HT-29 (cell line): ENCODE measurements at regions not wholly inside any gene's neighbourhood (a gene's known extent, or its start where the extent isn't known, plus 50 kb on each side); places are given as distances from the start of the nearest gene placed in this dataset.

Experiments
- DNase-seq: peaks from one replicate; pipeline ENCODE4 v3.0.0-alpha.2; 2015; ENCODE audit warnings: low spot score

DNA sequence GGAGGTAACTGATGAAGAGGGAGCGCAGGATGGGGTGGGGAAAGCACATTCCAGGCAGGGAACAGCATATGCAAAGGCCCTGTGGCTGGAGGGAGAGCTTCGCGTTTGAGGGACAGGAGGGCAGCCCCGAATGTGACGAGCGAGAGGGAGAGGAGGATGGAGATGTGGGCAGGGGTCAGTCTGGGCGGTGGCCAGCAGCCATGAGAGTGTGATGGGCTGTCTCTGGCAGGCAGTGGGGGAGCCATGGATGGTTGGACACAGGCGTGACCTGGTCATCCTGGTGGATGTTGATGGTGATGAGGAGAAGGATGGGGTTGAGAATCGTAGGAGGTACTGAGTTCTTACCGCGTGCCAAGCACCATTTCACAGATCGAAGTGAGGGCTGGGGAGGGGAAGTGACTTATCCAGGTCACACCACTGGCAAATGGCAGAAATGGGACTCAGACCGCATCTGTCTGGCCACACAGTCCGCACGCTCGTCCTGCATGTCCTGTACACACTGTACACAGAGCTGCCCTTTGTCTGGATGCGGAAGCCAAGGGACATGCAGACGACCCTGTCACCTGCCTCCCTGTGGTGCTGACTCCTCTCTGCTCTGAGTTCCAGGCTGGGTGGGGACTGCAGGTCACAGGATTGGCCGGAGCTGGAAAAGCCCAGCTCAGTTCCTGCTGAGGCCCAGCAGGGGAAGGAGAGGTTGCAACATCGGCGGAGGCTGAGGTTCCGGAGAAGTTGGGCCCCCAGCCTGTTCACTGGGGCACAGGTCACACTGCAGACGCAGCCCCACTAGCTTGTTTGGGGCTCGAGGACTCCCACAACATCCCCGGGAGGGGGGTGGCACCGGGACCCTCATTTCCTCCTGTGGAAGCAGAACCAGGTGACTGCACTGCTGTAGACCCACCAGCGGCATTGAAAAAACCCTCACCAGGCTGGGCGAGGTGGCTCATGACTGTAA, 165.6 kb upstream of the IER5L start:
- DNase-seq, result peak; percentile 77

DNA sequence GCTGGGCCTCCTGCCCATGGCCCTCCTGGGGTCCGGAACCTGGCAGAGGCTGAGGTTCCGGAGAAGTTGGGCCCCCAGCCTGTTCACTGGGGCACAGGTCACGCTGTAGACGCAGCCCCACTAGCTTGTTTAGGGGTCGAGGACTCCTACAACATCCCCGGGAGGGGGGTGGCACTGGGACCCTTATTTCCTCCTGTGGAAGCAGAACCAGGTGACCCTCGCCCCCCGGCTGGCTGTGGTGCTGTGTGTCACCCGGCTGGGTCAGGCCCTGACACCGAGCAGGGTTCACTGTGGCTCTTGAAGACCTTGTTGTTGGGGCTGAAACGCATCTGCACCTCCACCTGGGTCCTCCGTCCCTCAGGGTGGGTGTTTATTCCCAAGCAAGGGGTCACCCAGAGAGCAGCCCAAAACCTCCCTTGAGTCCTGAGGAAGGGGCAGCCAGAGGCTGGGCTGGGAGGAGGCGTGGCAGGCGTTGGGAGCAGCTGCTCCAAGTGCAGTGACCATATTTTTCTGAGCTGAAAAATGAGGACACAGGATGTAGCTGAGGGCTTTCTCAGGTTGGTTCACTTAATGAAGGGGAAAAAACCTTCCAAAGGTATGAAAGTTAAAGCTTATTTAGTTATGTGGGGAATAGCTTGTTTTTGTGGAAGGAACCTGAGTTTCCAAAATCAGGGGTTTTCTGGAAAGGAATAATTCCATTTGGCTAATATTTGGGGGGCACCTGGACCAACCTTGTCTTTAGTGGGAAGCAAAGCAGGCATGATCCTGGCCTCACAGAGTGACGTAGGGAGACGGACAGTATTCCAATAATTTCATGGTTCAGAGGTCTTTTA, 164.7 kb upstream of the IER5L start:
- no peak for DNase-seq

DNA sequence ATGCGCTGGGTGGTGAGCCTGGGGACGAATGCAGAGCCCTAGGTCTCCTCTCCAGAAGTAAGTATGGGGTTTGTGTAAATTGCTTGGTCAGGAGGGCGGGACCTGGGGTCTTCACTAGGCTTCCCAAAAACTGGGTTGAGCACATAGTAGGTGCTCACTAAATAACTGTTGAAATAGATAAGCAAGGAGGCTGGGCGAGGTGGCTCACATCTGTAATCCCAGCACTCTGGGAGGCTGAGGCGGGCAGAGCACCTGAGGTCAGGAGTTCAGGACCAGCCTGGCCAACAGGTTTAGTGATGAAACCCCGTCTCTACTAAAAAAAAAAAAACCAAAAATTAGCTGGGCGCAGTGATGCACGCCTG, 163.9 kb upstream of the IER5L start:
- no peak for DNase-seq

DNA sequence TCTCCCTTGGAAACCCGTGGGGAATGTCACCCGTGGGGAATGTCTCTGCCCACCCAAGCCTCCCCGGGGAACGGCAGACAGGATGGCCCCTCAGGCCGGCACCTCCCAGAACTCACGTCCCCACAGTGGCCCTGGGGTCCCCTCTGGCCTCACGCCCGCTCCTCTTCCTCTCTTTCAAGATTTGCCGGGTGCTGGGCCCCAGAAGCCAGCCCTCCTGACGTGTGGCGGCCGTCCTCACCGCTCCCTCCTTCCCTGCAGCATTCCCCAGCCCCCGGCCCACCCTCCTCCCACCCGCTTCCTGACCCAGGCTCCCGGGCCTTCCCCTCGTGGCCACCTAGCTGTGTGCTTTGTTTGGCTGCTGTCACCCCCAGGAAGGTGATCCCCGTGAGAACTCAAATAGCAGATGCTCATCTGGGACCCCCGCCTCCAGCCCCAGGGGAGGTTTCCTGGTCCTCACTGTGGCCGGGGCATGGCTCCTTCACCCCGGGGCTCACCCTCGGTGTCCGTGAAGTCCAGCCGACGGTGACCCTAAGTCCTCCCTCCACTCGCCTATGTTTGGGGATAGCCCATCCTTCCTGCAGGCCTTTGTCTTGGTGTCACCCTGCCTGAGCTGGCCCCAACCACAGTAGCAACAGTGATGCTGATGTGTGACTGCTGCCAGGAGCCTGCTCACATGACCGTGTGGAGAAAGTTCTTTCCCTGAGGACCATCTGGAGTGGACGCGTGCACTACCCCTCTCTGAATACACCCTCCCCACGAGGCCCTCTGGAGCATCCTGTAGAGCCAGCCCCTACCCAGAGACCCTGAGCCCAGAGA, 163.3 kb upstream of the IER5L start:
- no peak for DNase-seq

DNA sequence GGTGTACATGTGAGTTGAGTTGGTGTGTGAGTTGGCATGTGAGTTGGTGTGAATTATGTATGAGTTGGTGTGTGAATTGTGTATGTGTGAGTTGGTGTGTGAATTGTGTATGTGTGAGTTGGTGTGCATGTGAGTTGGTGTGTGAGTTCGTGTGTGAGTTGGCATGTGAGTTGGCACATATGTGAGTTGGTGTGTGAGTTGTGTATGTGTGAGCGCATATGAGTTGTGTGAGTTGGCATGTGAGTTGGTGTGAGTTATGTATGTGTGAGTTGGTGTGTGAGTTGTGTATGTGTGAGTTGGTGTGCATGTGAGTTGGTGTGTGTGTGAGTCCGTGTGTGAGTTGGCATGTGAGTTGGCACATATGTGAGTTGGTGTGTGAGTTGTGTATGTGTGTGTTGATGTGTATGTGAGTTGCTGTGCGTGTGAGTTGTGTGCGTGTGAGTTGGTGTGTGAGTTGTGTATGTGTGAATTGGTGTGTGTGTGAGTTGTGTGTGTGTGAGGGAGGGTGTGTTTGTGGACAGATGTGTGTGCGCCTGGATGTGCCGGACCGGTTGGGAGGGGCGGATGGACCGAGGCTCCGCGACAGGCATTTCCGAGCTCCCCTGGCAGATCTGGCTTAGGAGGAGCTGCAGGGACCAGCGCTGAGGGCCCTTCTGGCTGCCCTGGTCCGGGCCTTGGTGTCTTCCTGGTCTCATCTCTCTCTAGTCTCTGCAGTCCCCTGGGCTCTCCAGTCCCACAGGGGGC, 162.5 kb upstream of the IER5L start:
- DNase-seq, result no peak

DNA sequence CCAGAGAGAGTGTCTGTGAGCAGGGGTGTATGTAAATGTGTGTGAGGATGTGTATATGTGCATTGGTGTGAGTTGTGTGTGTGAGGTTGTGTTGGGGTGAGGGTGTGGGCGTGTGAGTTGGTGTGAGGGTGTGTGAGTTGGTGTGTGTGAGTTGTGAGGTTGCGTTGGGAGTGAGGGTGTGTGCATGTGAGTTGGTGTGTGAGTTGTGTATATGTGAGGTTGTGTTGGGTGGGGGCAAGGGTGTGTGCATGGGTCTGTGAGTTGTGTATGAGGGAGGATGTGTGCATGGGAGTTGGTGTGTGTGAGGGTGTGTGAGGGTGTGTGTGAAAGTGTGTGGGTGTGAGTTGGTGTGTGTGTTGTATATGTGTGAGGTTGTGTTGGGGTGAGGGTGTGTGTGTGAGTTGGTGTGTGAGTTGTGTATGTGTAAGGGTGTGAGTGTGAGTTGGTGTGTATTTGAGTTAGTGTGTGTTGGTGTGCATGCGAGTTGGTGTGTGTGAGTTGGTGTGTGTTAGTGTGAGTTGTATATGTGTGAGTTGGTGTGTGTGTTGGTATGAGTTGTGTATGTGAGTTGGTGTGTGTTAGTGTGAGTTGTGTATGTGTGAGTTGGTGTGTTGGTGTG, 161.6 kb upstream of the IER5L start:
- no peak for DNase-seq

DNA sequence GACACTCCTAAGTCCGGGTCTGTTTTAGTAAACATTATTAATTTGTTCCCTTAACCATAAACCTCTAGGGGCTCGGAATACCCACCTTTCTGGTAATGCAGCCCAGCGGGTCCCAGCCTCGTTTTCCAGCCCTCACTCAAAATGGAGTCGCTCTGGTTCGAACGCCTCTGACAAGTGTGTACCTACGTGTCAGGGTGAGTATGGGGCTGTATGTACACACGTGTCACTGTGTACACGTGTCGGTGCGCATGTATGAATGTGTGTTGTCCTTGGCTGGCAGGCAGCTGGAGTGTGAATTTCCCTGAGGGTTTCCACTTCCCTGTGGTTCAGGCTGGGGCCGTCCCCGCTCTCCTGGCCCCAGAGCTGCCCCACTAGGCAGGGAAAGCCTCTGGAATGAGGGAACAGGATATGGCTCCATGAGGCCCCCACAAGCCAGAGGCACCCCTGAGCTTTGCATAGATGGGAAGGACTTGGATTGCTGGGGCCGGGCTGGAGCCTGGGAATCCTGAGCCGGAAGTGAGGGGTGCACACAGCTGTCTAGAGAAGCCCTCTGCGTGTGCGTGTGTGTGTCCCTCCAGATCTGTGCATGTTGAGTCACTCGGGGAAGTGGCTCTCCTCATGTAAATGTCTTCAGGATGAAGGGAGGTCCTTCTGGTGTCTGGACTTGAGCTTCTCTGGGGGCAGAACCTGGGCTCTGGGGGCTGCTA, 160.8 kb upstream of the IER5L start:
- no peak for DNase-seq

DNA sequence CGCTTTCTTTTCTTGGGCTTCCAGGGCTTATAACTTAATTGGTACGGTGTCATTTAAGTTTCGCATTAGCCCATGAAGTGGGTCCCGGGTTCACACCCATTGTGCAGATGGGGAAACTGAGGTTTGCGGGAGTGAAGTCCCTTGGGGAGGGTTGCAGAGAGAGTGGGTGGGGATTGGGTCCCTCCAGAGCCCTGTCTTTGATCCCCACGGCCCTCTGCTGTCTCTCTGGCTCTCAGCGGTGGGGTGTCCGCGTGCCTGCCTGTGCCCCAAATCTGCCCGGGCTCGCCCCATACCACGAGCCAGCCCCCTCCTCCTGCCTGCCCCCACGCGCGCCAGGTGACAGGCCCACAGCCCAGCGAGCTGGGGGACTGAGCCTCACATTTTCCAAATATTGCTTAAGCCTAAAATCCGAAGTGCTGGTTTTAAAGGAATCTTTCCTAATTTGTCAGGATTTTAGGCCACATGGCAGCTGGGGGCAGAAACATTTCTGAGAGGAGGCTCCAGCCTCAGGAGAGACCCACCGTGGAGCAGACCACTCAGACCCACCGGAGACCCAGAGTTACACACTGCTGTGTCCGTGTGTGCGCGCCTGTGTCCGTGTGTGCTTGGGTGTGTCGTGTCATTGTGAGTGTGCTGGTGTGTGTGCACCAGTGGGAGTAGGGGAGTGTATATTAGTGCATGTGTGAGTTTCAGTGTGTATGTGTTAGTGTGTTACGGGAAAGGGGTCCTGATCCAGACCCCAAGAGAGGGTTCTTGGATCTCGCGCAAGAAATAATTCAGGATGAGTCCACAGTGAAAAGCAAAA, 159.5 kb upstream of the IER5L start:
- no peak for DNase-seq

DNA sequence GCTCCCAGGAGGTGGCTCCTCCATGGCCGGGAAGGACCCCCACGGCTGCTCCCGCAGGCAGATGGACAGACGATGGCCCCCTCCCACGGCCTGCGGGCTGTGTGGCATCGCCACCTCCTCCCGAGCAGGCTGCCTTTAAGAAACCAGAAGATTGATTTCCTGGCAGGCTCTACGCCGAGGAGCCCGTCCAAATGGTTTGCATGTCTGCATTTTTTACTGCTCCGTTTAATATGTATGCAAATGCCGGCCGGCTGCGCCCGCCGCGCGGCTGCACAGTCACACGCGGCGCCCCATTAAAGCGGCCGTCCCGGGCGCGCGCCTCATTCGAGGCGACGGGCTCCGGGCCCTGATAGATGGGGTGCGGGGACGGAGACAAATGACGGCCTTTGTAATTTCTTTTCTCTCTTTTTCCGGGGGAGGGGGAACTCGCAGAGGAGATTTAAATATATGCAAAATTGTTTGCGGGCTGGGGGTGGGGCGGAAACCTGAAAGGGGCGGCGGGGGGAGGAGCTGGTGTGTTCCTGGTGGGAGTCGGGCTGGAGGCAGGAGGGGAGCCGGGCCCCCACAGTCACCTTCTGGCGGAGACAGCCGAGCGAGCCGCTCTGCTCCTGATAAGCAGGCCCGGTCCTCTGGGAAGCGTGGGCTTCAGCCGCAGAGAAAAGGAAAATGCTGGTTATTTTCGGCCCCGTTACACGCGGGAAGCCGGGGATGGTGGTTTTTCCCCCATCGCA, 158.7 kb upstream of the IER5L start:
- DNase-seq, result peak; percentile 59

DNA sequence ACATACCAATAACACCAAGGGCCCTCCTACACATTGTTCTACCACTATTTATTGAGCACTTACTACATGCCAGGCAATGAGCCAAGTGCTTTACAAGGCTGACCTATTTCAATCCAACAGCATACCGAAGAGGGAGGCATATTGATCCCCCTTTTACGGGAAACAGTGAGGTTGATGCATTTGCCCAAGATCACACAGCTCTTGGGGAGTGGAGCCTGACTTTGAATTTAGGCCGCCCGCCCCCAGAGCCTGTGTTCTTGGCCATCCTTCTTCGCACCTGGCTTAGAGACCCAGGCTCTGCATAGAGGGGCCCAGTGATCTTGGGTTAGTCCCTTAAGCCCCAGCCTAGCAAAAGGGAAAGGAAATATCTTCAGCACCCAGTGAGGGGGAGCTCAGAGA, 158.1 kb upstream of the IER5L start:
- peak; percentile 58 for DNase-seq

DNA sequence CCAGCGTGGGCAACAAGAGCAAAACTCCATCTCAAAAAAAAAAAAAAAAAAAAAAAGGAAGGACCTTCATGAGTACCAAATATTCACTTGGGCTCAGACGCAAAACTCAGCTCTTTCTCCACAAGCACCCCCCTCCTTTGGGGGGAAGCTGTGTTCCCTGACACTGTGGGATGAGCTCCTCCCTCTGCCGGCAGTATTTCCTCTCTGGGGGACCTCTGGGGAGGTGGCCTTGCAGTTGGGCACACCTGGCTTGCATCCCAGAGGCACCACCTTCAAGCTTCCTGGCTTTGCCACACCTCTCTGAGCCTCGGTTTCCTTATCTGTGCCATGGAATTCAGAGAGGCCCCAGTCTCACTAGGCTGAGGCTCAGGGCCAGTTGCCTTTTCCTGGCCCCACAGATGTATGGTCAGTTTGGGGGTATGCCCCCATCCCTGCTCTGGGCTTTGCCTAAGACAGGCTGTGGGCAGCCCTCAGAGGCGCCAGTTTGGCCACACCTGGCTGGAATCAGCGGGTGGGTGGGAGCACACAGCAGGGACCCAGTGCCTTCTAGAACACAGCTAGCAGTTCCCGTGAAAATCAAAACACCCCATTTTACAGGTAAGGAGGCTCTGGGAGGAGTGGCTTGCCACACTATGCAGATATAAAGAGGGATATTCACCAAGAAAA, 157.5 kb upstream of the IER5L start:
- DNase-seq, result peak; percentile 59

DNA sequence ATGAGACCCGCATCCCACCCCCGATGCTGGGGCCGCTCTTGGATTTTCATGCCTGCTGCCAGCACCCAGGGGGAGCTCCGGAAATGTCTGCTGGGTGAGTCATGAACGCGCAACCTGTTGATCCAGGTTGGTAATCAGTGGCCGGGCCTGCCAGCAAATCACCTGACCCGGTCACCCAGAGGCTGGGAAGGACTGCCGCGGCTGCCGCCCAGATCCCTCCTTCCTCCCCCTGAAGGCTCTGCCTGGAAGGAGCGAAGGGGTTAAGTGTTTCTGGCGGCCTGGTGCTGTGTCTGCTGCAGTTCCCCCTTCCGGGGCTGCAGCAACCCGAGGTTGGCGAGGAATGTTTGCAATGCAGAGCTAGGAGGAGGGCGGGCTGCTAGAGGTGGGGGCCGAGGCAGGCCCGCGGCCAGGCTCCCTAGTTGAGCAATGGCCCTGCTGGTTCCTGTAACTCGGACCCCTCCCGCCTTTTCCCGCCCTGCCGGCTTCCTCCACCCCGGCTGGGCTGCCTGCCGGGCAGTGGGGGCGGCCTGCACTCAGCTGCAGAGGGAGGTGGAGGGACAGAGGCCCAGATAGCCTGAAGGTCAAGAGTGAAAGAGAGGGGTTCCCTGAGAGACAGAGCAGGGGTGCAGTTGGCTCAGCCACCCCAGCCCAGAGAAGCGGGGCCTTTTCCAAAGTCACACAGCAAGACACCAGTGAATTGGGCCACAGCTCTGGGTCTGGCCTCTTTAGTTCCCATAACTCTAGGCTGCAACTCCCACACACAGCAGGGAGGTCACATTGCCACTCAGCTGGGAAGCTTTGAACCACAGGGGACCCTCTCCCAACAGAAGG, 156.3 kb upstream of the IER5L start:
- peak; percentile 96 for DNase-seq

DNA sequence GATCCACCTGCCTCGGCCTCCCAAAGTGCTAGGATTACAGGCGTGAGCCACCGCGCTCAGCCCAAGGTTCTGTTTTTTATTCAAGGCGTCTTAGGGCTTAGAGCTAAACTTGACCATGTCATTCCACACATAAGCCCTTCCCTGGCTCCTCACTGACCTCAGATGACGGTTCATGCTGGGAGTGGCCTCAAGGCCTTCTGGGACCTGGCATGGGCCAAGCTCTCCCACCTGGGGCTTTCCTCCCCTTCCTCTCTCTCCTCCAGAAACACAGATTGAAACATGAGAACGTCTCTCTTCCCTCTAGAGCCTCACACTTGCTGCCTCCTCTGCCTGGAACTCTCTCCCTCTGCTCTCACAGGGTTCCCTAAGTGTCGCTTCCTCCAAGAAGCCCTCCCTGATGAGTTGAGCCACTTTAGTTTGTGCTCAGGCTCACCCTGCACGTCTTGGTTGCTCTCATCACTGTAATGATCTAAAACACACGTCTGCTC, 155.6 kb upstream of the IER5L start:
- no peak for DNase-seq

DNA sequence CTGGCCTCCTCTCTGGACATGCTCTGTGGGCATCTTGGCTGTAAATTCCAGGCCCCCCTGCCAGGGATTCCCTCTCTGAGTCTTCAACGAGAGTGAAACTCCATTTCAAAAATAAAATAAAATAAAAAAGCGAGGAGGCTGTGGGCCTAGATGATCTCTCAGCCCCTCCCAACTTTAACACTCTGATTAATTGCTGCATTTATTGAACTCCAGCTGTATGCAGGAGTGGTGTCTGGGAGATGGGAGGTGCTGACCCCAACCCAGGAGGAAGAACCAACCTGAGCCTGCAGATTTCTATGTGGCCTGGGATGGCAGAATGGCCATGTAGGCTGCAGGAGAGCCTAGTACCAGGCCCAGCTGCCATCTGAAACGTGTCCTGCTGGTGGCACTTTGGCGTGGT, 154.5 kb upstream of the IER5L start:
- no peak for DNase-seq

DNA sequence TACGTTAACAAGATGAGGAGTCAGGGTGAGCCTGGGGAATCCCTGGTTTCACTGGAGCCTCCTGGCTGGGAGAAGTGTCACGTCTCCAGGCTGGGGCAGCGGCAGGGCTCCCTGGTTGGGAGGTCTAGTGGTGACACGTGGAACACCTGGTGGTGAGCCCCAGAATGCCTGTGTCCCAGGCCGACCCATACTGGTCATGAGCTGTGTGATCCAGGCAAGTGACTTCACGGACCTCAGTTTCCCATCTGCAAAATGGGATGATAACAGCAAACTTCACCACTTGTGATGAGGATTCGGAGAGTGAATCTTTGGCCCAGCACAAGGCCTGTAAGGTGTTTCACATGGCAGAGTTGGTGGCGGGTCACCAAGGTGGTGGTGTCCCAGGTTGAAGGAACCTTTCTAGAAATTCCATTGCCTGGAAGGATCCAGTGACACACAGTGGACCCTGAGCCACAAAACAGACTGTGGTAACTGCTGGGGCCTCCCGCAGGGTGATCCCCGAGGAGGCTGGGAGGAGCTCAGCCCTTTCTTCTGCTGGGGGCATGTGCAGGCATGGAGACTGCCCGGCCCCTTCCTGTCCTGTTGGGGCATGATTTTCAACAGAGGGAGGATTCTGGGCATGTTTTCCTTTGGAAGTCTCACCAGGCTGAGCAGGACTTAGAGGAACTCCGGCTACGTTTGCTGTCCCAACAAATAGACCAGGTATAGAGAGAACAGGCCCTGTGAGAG, 153.9 kb upstream of the IER5L start:
- DNase-seq, result no peak

DNA sequence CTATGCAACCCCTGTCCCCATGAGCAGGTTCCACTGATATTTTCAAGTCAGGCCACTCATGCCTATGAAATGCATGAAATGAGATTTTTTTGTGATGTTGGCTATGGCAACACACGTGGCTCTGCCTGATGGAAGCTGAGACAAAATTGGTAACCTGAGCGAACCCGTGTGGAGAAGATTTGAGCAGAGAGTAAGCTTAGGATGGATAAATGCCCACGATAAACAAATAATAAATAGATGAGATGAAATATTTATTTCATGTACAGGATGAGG, 153.4 kb upstream of the IER5L start:
- DNase-seq, result no peak
